Erythroblast (primary cell): ENCODE measurements at regions not wholly inside any gene's neighbourhood (a gene's known extent, or its start where the extent isn't known, plus 50 kb on each side); places are given as distances from the start of the nearest gene placed in this dataset.

Experiments
- DNase-seq, 2 experiments: peaks; one replicate each; lab custom pipeline; 2025; lab: John Stamatoyannopoulos, UW
- GATA1 ChIP-seq: IDR thresholded peaks from 2 replicates; pipeline ENCODE4 v1.6.1; 2011; ENCODE audit warnings: low read depth, mild to moderate bottlenecking, control low read depth, low read length, moderate library complexity
- POLR2A ChIP-seq: IDR thresholded peaks from 2 replicates; pipeline ENCODE4 v1.6.1; 2011; ENCODE audit warnings: mild to moderate bottlenecking, low read length

DNA sequence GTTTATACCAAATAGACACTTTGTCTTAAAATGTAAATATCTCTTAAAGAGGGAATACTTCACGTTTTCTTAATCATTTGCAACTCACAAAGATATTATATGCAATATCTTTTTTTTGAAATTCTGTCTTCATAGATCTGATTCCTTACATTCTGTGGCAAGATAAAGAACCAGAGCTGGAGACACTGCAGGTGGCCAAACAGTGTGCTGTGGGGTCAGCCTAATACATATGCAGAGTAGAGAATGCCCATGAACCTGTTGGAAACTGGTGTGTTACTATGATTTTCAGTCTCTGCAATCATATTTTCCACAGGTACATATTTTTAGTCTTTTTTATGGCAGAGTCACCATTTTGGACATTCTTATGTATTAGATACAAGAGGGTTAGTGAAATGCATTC lies 229.6 kb upstream of the CHST9 start:
- DNase-seq, result no peak
- no peak for TF ChIP-seq POLR2A
- no peak for TF ChIP-seq GATA1

DNA sequence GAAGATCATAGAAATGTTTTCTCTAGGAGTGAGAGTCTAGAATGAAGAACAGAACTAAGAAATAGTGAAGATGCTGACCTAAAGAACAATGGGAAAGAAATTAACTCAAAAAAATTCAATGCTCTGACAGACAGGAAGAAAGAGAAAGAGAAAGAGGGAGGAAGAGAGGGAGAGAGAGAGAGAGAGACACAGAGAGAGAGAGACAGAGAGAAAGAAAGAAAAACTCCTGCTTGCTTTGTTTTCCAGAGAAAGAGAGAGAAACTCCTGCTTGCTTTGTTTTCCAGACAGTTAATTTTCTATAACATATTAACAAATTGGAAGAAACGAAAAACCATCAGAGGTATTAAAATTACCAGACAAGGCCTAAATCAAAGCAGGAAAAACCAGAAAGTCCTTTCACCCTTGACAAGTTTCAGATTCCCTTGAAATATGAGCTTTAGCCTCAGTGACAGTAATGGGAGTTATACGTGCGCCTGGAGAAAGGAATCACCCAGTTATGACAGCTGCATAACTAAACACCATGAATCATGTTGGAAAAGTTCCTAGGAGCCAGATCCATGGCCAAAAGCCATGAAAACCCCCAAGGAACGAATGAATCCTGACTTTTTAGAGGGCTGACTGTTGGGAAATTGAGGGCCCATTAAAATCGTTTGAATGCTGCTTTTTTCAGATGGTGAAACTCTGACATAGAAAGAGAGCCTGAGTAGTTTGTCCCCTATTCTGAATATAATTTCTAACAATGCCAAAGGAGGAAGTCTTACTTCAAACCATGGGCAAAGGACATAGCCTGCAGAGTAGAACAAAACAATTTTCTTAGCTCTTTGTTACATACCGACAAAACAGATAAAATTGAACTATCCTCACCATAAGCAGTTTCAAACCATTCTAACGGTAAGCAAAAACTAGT lies 228.6 kb upstream of the CHST9 start:
- TF ChIP-seq GATA1 (no peak), POLR2A (no peak)
- DNase-seq, result no peak

DNA sequence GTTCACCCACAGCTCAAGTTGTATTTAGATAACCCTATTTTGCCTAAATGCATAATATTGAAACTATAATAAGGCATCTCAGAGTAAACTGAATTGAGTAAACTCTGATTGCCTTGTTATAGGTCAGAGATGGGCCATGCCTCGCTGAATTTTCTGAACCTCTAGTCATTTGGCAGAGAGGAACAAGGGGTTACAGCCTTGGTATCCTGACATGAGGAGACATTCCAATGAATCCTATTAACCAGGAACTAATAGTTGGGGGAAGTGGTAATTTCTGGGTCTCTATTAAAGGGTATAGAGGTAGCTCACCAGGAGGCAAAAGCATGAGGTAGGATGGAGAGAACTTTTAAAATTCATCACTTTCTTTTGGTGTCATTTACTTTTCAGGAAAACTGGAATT lies 227.4 kb upstream of the CHST9 start:
- no peak for DNase-seq
- TF ChIP-seq POLR2A (no peak), GATA1 (no peak)

DNA sequence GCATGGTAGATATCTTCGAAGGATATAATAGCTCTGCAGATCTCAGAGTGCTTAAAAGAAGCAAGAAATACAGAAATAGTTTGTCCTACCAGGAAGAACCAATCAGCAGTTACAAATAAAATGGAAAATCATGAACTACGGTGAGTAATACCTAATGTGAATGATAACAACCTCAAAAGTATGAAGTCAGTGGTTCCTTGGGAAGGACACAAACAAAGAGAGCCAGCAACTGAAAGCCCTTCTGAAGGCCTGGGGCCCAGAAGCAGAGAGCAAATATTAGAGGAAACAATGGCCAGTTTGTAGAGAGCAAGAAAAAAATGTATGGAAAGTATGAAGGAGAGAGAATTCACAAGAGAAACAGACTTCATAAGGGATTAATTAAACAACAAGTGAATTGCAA lies 226.8 kb upstream of the CHST9 start:
- no peak for DNase-seq

DNA sequence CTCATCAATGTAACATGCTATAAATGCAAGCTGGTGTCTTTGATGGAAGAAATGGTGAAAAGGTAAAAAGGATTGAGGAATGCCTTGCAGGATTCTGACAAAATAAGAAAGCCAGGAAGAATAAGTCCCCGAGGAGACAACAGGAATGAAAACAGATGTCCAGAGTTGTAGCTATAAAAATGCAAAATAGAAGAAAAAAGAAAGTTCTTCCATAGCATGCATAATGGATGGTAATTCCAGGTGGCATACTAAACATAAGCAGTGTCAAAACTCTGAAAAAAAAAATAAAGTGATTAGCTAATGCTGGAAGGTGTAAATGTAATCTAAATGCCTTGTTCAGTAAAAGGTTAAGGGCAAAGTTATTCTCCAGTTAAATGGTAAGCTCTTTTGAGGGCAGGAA lies 225.9 kb upstream of the CHST9 start:
- no peak for DNase-seq
- TF ChIP-seq POLR2A, result no peak

More for the DNA sequence above, 226.8 kb upstream of the CHST9 start:
- no peak for TF ChIP-seq GATA1
- TF ChIP-seq POLR2A, result no peak

DNA sequence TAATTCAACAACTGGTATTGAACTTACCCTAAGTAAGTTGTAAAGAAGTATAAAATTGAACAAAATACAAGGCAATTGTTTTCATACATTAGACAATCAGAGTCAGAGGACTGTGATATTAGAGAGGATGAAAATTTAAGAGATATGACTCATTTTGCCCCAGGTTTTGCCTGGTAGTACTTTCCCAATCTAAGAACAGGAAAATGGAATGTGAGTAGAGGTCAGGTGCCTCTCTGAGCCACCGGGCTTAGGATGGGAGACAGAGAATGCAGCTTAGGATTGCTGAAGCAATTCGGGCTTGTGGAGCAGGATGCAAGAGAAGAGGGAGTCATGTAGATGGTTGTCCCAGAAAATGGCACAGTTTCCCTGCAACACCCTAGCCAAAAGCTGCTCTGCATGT lies 219.7 kb upstream of the CHST9 start:
- TF ChIP-seq GATA1 (no peak), POLR2A (no peak)
- no peak for DNase-seq

DNA sequence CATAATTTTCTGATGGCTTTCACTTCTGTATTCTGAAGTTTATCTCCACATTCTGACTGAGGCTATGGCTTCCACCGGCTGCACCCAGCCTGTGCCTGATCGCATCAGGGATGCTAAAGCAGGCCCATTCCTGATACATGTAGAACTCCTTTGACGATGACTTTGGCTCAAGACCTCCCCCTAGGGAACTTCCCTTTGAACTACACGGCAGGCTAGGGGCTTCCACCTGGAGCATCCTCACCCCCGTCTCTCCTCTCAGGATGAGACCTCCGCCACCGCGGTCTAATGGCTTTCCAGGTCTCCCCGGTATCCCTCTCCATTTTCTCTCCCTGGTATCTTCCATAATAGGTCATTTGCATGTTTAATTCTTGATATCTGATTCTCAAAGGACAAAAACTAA lies 214.9 kb upstream of the CHST9 start:
- TF ChIP-seq POLR2A (no peak), GATA1 (no peak)
- DNase-seq, result no peak

DNA sequence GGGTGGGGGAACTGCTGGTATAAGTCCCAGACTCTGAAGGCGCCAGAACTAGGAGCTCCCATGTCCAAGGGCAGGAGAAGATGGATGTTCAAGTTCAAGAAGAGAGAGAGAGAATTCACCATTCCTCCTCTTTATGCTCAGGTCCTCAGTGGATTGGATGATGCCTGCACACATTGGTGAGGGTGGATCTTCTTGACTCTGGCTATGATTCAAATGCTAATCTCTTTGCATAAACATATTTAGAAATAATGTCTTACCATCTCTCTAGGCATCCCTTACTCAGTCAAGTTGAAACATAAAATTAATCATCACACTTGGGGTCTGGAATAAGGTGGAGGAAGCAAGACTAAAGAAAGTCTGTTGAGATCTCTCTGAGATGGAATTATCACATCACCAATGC lies 210.6 kb upstream of the CHST9 start:
- TF ChIP-seq GATA1 (no peak), POLR2A (no peak)
- no peak for DNase-seq

DNA sequence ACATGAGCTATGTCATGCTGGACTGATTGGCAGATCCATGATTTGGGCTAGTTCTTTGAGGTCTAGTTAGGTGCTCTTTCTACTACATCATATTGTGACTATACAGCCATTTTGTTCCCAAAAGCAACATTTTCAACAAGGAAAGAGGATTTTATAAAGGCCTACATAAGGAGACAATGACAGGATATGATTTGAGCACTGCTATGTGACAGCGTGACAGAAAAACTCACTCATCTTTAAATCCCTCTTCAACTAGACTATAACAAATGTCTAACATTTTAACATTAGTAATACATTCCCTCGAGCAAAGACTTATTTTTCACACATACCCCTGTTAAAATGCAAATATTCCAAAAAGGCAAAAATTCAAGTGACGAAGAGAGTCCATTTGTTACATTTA lies 209.6 kb upstream of the CHST9 start:
- DNase-seq, result no peak
- TF ChIP-seq GATA1, result no peak
- no peak for TF ChIP-seq POLR2A

DNA sequence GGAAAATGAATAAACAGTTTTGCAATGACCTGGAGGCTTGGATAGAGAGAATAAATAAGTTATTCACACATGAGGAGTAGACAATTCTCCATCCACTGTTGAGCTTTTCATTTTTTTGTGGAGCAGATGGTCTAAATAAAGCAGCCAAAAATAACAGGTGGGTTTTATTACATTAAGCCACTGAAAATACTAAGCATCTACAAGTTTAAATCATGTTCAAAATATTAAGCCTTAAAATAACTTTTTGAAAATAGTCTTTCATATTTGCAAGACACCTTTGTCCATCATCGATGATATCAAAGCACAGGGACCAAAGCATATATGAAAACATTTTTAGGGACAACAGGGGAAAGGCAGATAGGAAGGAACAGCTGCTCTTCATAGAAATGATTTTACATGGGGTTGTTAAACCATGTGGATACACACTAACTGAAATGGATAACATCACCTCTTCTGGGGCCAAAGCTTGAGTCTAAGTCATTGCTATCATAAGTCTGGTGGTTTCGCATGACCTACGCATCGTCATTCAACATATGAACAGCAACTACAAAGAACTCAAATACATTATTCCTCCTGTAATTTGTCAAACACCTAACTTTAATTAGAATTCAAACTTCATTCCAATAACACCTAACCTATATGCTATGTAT lies 197.6 kb upstream of the CHST9 start:
- DNase-seq, result no peak
- TF ChIP-seq POLR2A (no peak), GATA1 (no peak)

DNA sequence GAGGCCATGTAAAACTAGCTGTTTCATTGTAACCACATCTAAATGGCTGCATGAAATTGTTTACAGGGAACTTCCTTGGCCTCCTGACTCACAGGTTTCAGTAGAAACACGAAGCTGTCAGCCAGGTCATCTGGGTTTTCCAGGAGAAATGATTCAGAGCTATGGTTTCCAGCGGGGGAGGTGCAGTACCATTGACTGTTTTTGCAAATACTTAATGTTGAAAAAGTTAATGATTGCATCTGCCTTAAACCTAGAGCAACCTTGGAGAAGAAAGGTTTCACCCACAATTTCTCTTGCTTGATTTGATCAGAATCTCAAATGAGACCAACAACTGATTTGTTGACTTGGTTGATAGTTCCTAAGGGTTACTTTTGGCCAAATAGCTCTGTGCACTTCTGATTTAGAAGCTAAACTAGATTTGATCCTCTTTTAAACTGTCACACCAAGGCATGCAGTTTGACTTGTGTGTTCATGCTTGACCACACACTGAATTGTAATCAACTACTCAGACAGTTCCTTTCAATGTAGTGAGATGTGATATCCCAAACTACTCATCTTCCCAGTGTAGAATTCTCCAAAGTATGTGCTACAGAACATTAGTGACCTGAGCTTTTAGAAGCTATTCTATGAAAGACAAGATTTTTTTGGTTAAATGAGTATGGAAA lies 193.5 kb upstream of the CHST9 start:
- DNase-seq, result no peak
- TF ChIP-seq GATA1 (no peak), POLR2A (no peak)

DNA sequence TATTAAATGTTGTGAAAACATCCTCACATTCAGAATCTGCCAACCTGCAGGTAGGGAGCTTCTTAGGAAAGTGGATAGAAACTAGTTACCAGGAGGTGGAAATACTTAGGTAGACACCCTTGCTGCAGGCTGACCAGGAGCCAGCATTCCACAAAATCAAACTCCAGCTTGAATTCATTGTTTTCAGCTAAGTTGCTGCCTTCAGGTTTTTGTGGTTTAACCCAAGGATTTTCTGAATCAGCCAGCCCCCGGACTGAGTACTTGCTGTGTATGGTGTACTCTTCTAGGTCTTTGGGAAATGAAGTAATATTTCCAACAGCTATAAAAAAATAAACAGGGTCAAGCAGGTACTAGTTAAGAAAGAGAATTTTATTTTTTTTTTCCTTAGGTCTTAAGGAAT lies 192.1 kb upstream of the CHST9 start:
- no peak for DNase-seq

DNA sequence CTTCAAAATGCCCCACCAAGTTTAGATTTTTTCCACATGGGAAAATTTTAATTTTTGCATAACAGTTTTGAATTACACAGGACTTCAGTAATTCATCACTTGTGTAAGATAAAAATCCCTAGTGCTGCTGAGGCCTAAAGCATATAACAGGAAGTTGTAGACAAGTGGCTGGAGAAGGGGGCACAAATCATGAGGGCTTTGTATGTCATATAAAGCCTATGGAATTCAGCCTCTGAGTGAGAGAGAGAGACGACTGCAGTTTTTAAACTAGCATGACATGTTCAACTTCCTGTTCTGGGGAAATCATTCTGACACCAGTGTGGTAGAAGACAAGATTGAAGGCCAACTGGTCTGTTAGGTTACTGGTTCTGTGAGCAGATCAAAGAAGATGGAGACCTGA lies 187.3 kb upstream of the CHST9 start:
- TF ChIP-seq GATA1 (no peak), POLR2A (no peak)
- DNase-seq, result no peak

More for the DNA sequence above, 192.1 kb upstream of the CHST9 start:
- TF ChIP-seq POLR2A, result no peak

DNA sequence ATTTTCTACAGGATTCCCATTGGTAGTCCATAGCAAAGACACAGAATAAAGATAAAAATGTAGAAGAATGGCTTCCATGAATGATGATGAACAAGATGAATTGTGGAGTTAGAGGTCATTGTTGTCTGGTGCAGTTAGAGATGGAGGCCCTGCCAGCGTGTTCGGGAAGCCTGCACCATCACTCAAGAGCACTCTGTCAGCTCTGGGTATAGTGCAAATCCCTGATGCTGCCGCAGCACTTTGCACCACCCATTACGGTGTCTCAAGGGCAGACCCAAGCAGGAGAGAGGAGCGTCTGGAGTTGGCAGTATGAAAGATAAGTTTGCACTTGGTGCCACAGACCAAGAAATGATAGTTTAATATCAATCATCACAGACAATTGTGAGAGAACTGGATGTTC lies 181.6 kb upstream of the CHST9 start:
- TF ChIP-seq POLR2A, result no peak
- TF ChIP-seq GATA1, result no peak
- no peak for DNase-seq

DNA sequence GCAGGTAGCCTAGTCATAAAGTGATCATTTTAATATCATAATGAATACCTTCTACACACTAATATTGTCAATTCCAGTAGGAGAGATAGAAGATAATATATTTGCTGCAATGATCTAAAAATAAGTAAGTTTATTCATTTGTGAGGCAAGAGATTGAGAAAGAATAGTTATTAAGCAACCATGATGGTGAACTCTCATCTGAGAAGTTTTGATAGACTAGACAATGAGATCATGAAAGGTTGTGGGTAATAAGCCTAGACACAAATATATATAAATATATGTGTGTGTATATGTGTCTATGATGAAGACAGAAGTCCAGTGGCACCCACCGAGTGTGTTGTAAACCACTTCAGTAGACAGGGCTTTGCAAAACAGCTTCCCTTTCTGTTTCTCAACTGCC lies 181.0 kb upstream of the CHST9 start:
- no peak for DNase-seq
- TF ChIP-seq GATA1 (no peak), POLR2A (no peak)
